Stimulated activated CD4-positive, alpha-beta T cell treated with anti-CD3 and anti-CD28 coated beads, Interleukin-4, amount 100 ng/mL, for 48 hours (primary cell): ENCODE measurements at regions not wholly inside any gene's neighbourhood (a gene's known extent, or its start where the extent isn't known, plus 50 kb on each side); places are given as distances from the start of the nearest gene placed in this dataset.

ENCODE experiments used
- DNase-seq, 2 donors: peaks; one replicate each; pipeline ENCODE4 v3.0.0-alpha.2; 2020; ENCODE audit warnings: low read depth in 2 of 2

- no peak for DNase-seq
Measured at GRCh38 chr5:117519957-117520500, 945.4 kb upstream of the SEMA6A start.

GRCh38 chr5:117504305-117504704, 929.7 kb upstream of the SEMA6A start:
- no peak for DNase-seq

- no peak for DNase-seq
Measured at GRCh38 chr5:117497601-117498000, 923.0 kb upstream of the SEMA6A start.

- DNase-seq, result no peak
Measured at GRCh38 chr5:117496801-117497200, 922.2 kb upstream of the SEMA6A start.

GRCh38 chr5:117494188-117494587, 919.6 kb upstream of the SEMA6A start:
- no peak for DNase-seq

- DNase-seq, result no peak
Measured at GRCh38 chr5:117488976-117489500, 914.4 kb upstream of the SEMA6A start.

GRCh38 chr5:117487556-117487955, 912.9 kb upstream of the SEMA6A start:
- DNase-seq, result no peak

GRCh38 chr5:117486879-117487391, 912.3 kb upstream of the SEMA6A start:
- DNase-seq, result no peak

- DNase-seq, result no peak
Measured at GRCh38 chr5:117486261-117486660, 911.6 kb upstream of the SEMA6A start.

- DNase-seq, result no peak
Measured at GRCh38 chr5:117475919-117476318, 901.3 kb upstream of the SEMA6A start.

GRCh38 chr5:117473165-117473564, 898.5 kb upstream of the SEMA6A start:
- no peak for DNase-seq

GRCh38 chr5:117463881-117464570, 889.4 kb upstream of the SEMA6A start:
- DNase-seq, result no peak

GRCh38 chr5:117461966-117462365, 887.3 kb upstream of the SEMA6A start:
- DNase-seq, result no peak

- no peak for DNase-seq
Measured at GRCh38 chr5:117461403-117461802, 886.8 kb upstream of the SEMA6A start.

GRCh38 chr5:117457656-117458055, 883.0 kb upstream of the SEMA6A start:
- DNase-seq, result no peak

- no peak for DNase-seq
Measured at GRCh38 chr5:117456866-117457470, 882.3 kb upstream of the SEMA6A start.

GRCh38 chr5:117455236-117456233, 880.9 kb upstream of the SEMA6A start:
- no peak for DNase-seq

GRCh38 chr5:117454716-117455212, 880.1 kb upstream of the SEMA6A start:
- peak; percentile 8 to 22 for DNase-seq

- DNase-seq, result no peak
Measured at GRCh38 chr5:117436846-117437245, 862.2 kb upstream of the SEMA6A start.

- no peak for DNase-seq
Measured at GRCh38 chr5:117435203-117435602, 860.6 kb upstream of the SEMA6A start.

- no peak for DNase-seq
Measured at GRCh38 chr5:117434254-117434653, 859.6 kb upstream of the SEMA6A start.
